ENCODE measurements at regions not wholly inside any gene's neighbourhood (a gene's known extent, or its start where the extent isn't known, plus 50 kb on each side); places are given as distances from the start of the nearest gene placed in this dataset.

DNA sequence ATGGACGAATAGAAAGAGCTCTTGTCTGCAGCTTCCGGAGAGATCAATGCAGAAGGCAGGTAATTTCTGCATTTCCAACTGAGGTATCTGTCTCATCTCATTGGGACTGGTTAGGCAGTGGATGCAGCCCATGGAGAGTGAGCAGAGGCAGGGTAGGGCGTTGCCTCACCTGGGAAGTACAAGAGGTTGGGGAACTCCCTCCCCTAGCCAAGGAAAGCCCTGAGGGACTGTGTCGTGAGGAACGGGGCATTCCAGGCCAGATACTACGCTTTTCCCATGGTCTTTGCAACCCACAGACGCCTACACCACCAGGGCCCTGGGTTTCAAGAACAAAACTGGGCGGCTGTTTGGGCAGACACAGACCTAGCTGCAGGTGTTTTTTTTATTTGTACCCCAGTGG, 186.3 kb downstream of the ETV1 start:
- TF ChIP-seq POLR2A (IDR thresholded peaks at IDR 0.05) (no peak), CTCF (IDR thresholded peaks at IDR 0.05) (no peak)
